GM18505 (cell line): ENCODE measurements at regions not wholly inside any gene's neighbourhood (a gene's known extent, or its start where the extent isn't known, plus 50 kb on each side); places are given as distances from the start of the nearest gene placed in this dataset.

Experiments used
- ATAC-seq: cut with Tn5 transposase; IDR thresholded peaks from one replicate; pipeline ENCODE4 v1.9.1; 2021; ENCODE audit not compliant: unreplicated experiment
- POLR2A ChIP-seq: IDR thresholded peaks from 4 replicates; pipeline ENCODE4 v1.6.1; 2011; ENCODE audit warnings: borderline replicate concordance; ENCODE audit not compliant: insufficient read depth, insufficient read length; ENCODE audit errors: extremely low read depth

DNA sequence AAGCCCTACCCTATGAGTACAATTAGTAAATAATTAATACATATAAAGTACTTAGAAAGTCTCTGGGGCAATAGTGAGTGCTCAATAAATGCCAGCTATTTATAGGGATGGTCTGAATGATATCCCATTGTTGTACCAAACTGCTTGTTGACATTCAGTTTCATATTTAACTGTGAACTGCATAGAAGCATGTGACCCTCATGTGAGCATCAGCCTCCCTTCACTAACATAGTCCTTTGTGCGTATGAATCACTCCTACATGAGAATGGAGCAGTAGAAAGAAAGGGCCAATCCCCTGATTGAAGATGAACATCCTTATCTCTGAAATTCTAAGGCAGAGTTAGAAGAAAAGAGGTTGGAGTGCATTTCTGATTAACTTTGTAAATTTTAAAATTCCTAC, 68.7 kb upstream of the ATP10A start:
- TF ChIP-seq POLR2A = no peak

DNA sequence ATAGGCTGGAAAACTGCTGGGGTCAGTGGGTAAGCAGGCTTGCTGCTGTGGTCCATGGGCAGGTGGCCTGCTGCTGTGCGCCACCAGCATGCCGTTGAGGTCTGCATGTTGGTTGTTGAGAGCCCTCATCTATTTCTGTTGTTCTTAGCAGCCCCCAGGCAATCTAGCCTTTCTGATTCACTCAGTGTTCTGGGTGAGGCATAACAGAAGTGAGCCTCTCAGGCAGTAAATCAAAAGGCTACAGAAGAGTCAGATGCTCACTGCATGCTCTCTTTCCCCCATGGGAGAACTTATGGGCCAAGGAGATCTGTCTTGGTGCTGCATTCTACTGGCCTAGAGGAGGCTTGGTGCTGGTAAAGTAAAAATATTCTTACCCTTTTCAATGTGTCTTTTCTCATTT, 67.8 kb upstream of the ATP10A start:
- ATAC-seq = no peak

More for the DNA sequence above, 68.7 kb upstream of the ATP10A start:
- no peak for ATAC-seq

More for the DNA sequence above, 67.8 kb upstream of the ATP10A start:
- TF ChIP-seq POLR2A = no peak
